Lower lobe of right lung (tissue), 2 donors: ENCODE measurements at regions not wholly inside any gene's neighbourhood (a gene's known extent, or its start where the extent isn't known, plus 50 kb on each side); places are given as distances from the start of the nearest gene placed in this dataset.

ENCODE experiments used
- ATAC-seq, 2 donors: fragments of 200-7000 bp; cut with Tn5 transposase; one replicate each; pipeline ENCODE4 v1.9.1; 2020 to 2022; ENCODE audit warnings: mild to moderate bottlenecking in 2 of 2, moderate library complexity in 2 of 2
- DNase-seq: peaks from one replicate; pipeline ENCODE4 v3.0.0-alpha.2; 2020
- H3K27ac ChIP-seq: fragments of 200-600 bp; one replicate; pipeline ENCODE4 v1.8.0; 2022
- H3K27me3 ChIP-seq: fragments of 200-600 bp; one replicate; pipeline ENCODE4 v1.8.0; 2022; ENCODE audit warnings: low read depth
- H3K36me3 ChIP-seq: fragments of 200-600 bp; one replicate; pipeline ENCODE4 v1.8.0; 2022; ENCODE audit warnings: mild to moderate bottlenecking
- H3K4me1 ChIP-seq: fragments of 200-600 bp; one replicate; pipeline ENCODE4 v1.8.0; 2022
- H3K4me3 ChIP-seq: fragments of 200-600 bp; one replicate; pipeline ENCODE4 v1.8.0; 2022; ENCODE audit warnings: mild to moderate bottlenecking
- H3K9me3 ChIP-seq: fragments of 200-600 bp; one replicate; pipeline ENCODE4 v1.8.0; 2022
- intact Hi-C: fragments of 100-400 bp; cut with DNase I; formaldehyde crosslinking; loops from one replicate; pipeline ENCODE4 v1.11.0; 2022
- TF ChIP-seq, protein P1 (sequence below): fragments of 200-600 bp; IDR thresholded peaks from one replicate; pipeline ENCODE4 v1.8.0; 2022; ENCODE audit warnings: antibody characterized with exemption, mild to moderate bottlenecking
- donor health status: DM: no; HTN: yes; CAD: no; lungs with severe emphysema.

DNA sequence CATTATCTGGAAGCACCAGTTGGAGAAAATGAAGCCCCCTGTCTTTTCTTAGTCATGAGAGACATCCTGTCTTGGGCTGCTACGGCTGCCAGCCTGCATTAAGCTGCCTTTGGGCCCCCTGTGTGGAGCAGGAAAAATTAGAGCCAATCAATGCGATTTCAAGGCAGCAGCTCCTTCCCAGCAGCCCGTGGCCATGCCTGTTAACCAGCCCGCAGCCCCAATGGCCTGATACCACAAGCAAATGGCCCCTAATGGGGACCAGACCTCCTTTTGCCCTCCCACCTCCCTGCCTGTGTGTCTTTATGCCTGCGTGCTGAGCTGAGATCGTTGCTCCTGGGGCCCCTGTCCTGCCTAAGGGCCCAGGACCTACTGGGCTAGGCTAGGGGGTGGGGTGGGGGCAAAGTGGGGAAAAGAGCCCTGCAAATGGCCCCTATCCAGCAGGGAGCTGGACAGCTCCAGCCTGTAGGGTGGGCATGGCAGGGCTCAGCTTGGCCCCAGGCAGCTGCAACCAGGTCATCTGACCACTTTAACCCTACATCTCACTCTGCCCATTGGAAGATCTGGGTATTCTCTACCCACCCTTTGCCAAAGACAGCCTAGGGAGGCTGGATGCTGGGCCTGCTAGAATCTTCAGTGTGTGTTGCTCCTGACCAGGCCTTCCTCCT lies 53.8 kb upstream of the MRPS22 start:
- ATAC-seq = no peak
- Histone ChIP-seq H3K27me3 (no peaks in the 10 kb centered on the region), H3K27ac (no peak overlapping the region), H3K4me1 (no peaks in the 10 kb centered on the region), H3K36me3 (no peaks in the 10 kb centered on the region), H3K4me3 (no peak overlapping the region), H3K9me3 (no peaks in the 10 kb centered on the region)
- DNase-seq = no peak
- TF ChIP-seq, protein P1, sequence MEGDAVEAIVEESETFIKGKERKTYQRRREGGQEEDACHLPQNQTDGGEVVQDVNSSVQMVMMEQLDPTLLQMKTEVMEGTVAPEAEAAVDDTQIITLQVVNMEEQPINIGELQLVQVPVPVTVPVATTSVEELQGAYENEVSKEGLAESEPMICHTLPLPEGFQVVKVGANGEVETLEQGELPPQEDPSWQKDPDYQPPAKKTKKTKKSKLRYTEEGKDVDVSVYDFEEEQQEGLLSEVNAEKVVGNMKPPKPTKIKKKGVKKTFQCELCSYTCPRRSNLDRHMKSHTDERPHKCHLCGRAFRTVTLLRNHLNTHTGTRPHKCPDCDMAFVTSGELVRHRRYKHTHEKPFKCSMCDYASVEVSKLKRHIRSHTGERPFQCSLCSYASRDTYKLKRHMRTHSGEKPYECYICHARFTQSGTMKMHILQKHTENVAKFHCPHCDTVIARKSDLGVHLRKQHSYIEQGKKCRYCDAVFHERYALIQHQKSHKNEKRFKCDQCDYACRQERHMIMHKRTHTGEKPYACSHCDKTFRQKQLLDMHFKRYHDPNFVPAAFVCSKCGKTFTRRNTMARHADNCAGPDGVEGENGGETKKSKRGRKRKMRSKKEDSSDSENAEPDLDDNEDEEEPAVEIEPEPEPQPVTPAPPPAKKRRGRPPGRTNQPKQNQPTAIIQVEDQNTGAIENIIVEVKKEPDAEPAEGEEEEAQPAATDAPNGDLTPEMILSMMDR = no peak
- intact Hi-C loops = no loop called here

DNA sequence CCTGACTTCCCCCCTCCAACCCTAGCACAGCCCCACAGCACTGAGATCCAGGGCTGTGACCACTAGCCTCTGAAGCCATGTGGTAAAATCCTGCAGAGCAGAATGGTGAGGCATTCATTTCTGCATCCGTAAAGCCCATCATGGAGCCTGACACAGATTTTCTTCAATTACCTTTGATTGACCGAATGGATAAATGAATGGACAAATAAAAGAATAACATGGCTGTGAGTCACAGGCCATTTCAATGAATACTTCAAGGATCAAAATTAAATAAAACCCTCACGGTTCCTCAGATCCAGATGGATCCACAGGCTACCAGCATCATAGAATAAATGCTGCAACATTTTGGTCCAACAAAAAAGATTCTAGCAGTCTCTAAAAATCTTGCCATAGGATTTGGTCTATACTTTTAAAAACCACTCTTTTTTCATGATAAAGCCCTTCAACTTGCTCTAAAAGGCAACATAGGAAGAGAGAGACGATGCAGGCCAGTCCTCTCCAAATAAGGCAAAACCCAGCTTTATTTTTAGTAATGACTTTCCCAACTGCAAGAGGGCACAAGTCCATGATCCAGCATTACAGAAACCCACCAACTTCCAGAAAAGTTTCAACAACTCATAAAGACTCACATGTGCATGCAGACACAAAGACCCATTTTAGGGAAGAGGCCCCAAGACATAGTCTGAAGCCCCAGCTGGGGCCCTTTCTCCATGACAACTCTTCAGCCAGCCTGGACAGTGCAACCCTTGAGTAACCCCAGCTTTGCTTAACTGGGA lies 52.4 kb upstream of the MRPS22 start:
- H3K4me1 ChIP-seq = no peaks in the 10 kb centered on the region
- H3K4me3 ChIP-seq = no peak overlapping the region
- H3K27me3 ChIP-seq = no peaks in the 10 kb centered on the region
- ATAC-seq (no peak), DNase-seq (no peak)
- no peak overlapping the region for H3K27ac ChIP-seq
- TF ChIP-seq, protein P1 = no peak
- no peaks in the 10 kb centered on the region for H3K9me3 ChIP-seq
- no peaks in the 10 kb centered on the region for H3K36me3 ChIP-seq
- intact Hi-C loops = no loop called here

DNA sequence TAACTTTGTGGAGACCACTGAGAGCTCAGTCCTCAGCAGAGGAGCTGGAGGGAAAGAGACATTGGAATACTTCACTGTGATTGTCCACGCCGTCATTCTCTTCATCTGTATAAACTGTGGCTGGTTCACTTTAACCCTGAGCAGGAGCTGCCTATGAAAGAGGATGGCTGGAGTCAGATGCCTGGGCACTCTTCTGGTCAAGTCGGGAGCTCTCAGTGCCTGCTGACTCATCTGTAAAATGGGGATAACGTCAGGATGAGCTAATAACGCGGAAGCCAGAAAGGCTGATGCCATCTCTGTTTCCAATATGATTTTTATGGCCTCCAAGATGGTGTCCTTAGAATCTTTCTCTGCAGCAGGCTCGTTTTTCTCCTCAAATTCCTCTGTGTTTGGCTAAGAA lies 51.6 kb upstream of the MRPS22 start:
- intact Hi-C loops = no loop called here
- Histone ChIP-seq H3K4me1 (no peaks in the 10 kb centered on the region), H3K27me3 (no peaks in the 10 kb centered on the region), H3K36me3 (no peaks in the 10 kb centered on the region), H3K4me3 (no peak overlapping the region), H3K27ac (no peak overlapping the region), H3K9me3 (no peaks in the 10 kb centered on the region)
- DNase-seq = no peak
- TF ChIP-seq, protein P1 = no peak
- ATAC-seq = no peak

DNA sequence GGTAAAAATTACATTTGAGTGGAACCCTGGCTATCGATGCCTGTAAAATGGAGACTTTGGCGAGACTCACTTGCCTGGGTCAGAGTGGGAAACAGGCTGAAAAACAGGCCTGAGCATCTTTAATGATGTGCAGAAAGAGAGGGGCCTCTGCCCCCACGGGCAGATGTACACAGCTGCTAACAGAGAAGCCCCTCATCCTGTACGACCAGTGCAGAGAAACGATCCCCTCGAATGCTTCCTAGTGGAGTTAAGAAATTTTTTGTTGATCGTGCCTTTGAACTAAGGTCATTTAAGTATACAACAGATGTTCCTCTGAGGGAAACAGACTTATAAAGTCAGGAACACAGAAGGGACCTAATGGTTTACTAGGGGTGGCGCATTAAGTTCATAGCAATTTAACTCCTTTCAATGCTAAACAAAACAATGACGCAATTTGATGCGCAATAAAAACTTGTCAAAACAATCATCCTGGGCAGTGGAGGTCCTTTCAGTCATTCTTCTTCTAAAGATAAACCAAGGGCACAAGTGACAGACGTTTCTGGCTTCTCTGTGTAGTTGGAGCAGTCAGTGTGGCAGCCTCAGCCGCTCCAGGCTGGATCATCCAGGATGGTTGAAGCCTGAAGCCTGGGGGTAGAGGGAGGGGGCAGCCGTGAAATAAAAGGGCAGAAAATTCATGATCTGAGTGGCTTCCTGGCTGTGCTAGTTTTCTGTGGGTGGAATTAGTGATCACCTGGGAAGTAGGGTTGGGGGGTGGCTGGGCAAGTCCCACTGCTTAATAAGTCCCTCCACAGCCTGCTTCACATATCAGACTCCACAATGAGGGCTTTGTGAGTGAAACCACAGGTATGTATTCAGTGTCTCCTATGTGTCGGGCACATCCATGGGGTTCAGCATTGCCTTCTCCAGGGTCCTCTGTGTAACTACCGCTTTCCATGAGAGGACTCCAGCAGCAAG lies 50.8 kb upstream of the MRPS22 start:
- TF ChIP-seq, protein P1 = no peak
- H3K9me3 ChIP-seq = no peaks in the 10 kb centered on the region
- intact Hi-C loops = no loop called here
- ATAC-seq = no peak
- H3K4me1 ChIP-seq = no peaks in the 10 kb centered on the region
- no peak overlapping the region for H3K27ac ChIP-seq
- H3K36me3 ChIP-seq = no peaks in the 10 kb centered on the region
- no peak for DNase-seq
- H3K4me3 ChIP-seq = no peak overlapping the region
- no peaks in the 10 kb centered on the region for H3K27me3 ChIP-seq

DNA sequence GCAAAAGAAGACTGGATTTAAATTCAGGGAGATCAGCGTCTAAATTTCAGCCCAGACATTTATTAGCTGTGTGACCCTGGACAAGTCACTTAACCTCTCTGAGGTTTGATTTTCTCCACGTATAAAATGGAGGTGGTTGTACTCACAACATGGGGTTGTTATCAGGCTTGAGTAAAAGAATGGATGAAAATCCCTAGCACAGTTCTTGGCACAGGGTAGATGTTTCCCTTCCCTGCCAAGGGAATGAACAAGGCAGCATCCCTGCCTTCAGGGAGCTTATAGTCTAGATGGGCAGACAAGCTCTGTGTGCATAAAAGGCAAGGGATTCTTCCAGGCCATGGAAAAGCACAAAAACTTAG lies 50.2 kb upstream of the MRPS22 start:
- Histone ChIP-seq H3K4me3 (no peak overlapping the region), H3K27ac (no peak overlapping the region), H3K36me3 (no peaks in the 10 kb centered on the region), H3K27me3 (no peaks in the 10 kb centered on the region), H3K9me3 (no peaks in the 10 kb centered on the region), H3K4me1 (no peaks in the 10 kb centered on the region)
- TF ChIP-seq, protein P1 = no peak
- ATAC-seq (no peak), DNase-seq (no peak)
- intact Hi-C loops = no loop called here
